GM12878 (cell line): ENCODE measurements at regions not wholly inside any gene's neighbourhood (a gene's known extent, or its start where the extent isn't known, plus 50 kb on each side); places are given as distances from the start of the nearest gene placed in this dataset.

ENCODE experiments used
- ATAC-seq: fragments of 200-7000 bp; cut with Tn5 transposase; 3 replicates; pipeline ENCODE4 v1.9.1; 2020; ENCODE audit warnings: mild to moderate bottlenecking, moderate library complexity
- BruUV-seq: library from RNA; stranded (reverse); fragments of 400-500 nt; replicated peaks from 2 replicates; lab custom pipeline; 2021; lab: Mats Ljungman, UMichigan
- CTCF ChIA-PET: fragments of 300-600 bp; sonication (Branson Sonifier 250); formaldehyde crosslinking; extraction: SDS; loops from one replicate; lab custom pipeline; 2021; ENCODE audit warnings: inconsistent platforms; lab: Yijun Ruan, JAX
- POLR2A ChIA-PET: fragments of 350-600 bp; formaldehyde crosslinking; extraction: SDS; loops from one replicate; lab custom pipeline; 2021; ENCODE audit warnings: inconsistent platforms; lab: Charles Lee
- RAD21 ChIA-PET: fragments of 300-600 bp; sonication (Branson Sonifier 250); formaldehyde crosslinking; loops from one replicate; lab custom pipeline; 2023; ENCODE audit warnings: antibody characterized with exemption; ENCODE audit not compliant: unreplicated experiment; lab: Charles Lee
- SMC1A ChIA-PET: fragments of 300-600 bp; sonication (Branson Sonifier 250); formaldehyde crosslinking; loops from one replicate; lab custom pipeline; 2023; ENCODE audit not compliant: unreplicated experiment, uncharacterized antibody; lab: Charles Lee
- DNase-seq: peaks from one replicate; pipeline ENCODE4 v3.0.0-alpha.2; 2011; ENCODE audit warnings: low read depth, low spot score
- FAIRE-seq: peaks from 3 replicates; lab custom pipeline; 2011; peaks lifted over from hg19 to GRCh38; lab: Jason Lieb, UNC
- H2AFZ ChIP-seq: 2 replicates; pipeline ENCODE4 v1.6.0; 2011; ENCODE audit warnings: low read depth, low read length, control low read depth; ENCODE audit not compliant: control insufficient read depth
- H3K27ac ChIP-seq: 2 replicates; pipeline ENCODE4 v1.5.1; 2011; ENCODE audit warnings: control low read depth; ENCODE audit not compliant: control insufficient read depth, insufficient read depth
- H3K27me3 ChIP-seq, 2 experiments: replicated peaks in 1 of 2; 2 replicates each; pipeline versions ENCODE4 v1.6.0 to v1.6.1; 2011; ENCODE audit warnings: low read length in 1 of 2; ENCODE audit not compliant: control insufficient read depth in 2 of 2, insufficient read depth in 2 of 2
- H3K36me3 ChIP-seq, 2 experiments: 2 replicates each; pipeline ENCODE4 v1.5.1; 2011; ENCODE audit warnings: low read length in 1 of 2; ENCODE audit not compliant: control insufficient read depth in 2 of 2, insufficient read depth in 2 of 2
- H3K4me1 ChIP-seq: 2 replicates; pipeline ENCODE4 v1.6.1; 2011; ENCODE audit warnings: mild to moderate bottlenecking, low read length, moderate library complexity, mixed read lengths; ENCODE audit not compliant: control insufficient read depth, insufficient read depth
- H3K4me2 ChIP-seq: 2 replicates; pipeline ENCODE4 v1.6.0; 2011; ENCODE audit warnings: control low read depth; ENCODE audit not compliant: control insufficient read depth, insufficient read depth
- H3K4me3 ChIP-seq: fragments of 200-600 bp; sonication (generic); 2 replicates; pipeline ENCODE4 v1.5.1; 2016
- H3K79me2 ChIP-seq: 2 replicates; pipeline ENCODE4 v1.6.0; 2011; ENCODE audit warnings: low read length; ENCODE audit not compliant: control insufficient read depth, insufficient read depth
- H3K9ac ChIP-seq: 2 replicates; pipeline ENCODE4 v1.8.0; 2011; ENCODE audit warnings: low read length, control low read depth, mixed read lengths; ENCODE audit not compliant: control insufficient read depth, insufficient read depth
- H3K9me3 ChIP-seq: replicated peaks from 3 replicates; pipeline ENCODE4 v1.5.1; 2011; ENCODE audit warnings: mild to moderate bottlenecking, low read length; ENCODE audit not compliant: control insufficient read depth, insufficient read depth
- H4K20me1 ChIP-seq: 2 replicates; pipeline ENCODE4 v1.6.0; 2011; ENCODE audit not compliant: control insufficient read depth, insufficient read depth
- BCL11A ChIP-seq: IDR thresholded peaks from 2 replicates; pipeline ENCODE4 v1.6.1; 2011; ENCODE audit warnings: low read depth, low read length
- HCFC1 ChIP-seq: fragments of 150-350 bp; IDR thresholded peaks from 2 replicates; pipeline ENCODE4 v1.6.1; 2014; ENCODE audit warnings: low read length
- IKZF2 ChIP-seq, 2 experiments: fragments of 450-650 bp; IDR thresholded peaks; 2 replicates each; pipeline ENCODE4 v1.6.1; 2017; ENCODE audit warnings: mild to moderate bottlenecking in 2 of 2, moderate library complexity in 2 of 2
- KAT2A ChIP-seq: conservative IDR thresholded peaks from 2 replicates; pipeline ENCODE4 v1.6.1; 2011; ENCODE audit warnings: low read depth, low read length; ENCODE audit not compliant: control insufficient read depth
- KDM1A ChIP-seq: fragments of 200-600 bp; sonication (generic); IDR thresholded peaks from 2 replicates; pipeline ENCODE4 v1.6.1; 2016; ENCODE audit warnings: borderline replicate concordance
- MTA3 ChIP-seq: IDR thresholded peaks from 2 replicates; pipeline ENCODE4 v1.6.1; 2012; ENCODE audit warnings: low read length, inconsistent platforms, borderline replicate concordance
- SMARCA5 ChIP-seq: fragments of 450-650 bp; IDR thresholded peaks from 2 replicates; pipeline ENCODE4 v1.6.1; 2017; ENCODE audit warnings: mild to moderate bottlenecking
- SPI1 ChIP-seq: IDR thresholded peaks from 2 replicates; pipeline ENCODE4 v1.6.1; 2011; ENCODE audit warnings: low read depth, mild to moderate bottlenecking, low read length, moderate library complexity, borderline replicate concordance; ENCODE audit not compliant: insufficient read depth
- SREBF1 ChIP-seq: IDR thresholded peaks from 2 replicates; pipeline ENCODE4 v1.6.1; 2012; ENCODE audit warnings: mild to moderate bottlenecking, low read length
- TCF12 ChIP-seq: IDR thresholded peaks from 2 replicates; pipeline ENCODE4 v1.6.1; 2011; ENCODE audit warnings: low read depth, mild to moderate bottlenecking, low read length
- YY1 ChIP-seq: IDR thresholded peaks from 2 replicates; pipeline ENCODE4 v1.6.1; 2011; ENCODE audit warnings: low read depth, mild to moderate bottlenecking, low read length
- ZNF622 ChIP-seq: fragments of 450-650 bp; IDR thresholded peaks from 2 replicates; pipeline ENCODE4 v1.6.1; 2017; ENCODE audit warnings: mild to moderate bottlenecking, inconsistent platforms
- WGBS: methylation state at CpG from one replicate; pipeline ENCODE4 v1.1.6; 2016; ENCODE audit warnings: low lambda C conversion rate; ENCODE audit not compliant: insufficient replicate concordance, insufficient coverage; ENCODE audit errors: missing lambda C conversion rate; 5-methylcytosine and 5-hydroxymethylcytosine counted together
- in situ Hi-C: fragments of 300-500 bp; cut with MboI; formaldehyde crosslinking; loops from 9 replicates; pipeline ENCODE4 v1.14.3; 2018; ENCODE audit warnings: mixed read lengths
- intact Hi-C: fragments of 100-400 bp; cut with micrococcal nuclease; formaldehyde crosslinking; loops from one replicate; pipeline ENCODE4 v1.14.2; 2022; ENCODE audit not compliant: unreplicated experiment
- TF ChIP-seq, protein P1 (sequence below): IDR thresholded peaks from 2 replicates; pipeline ENCODE4 v1.6.1; 2012; ENCODE audit warnings: low read depth, low read length, improper control_type of control experiment

DNA sequence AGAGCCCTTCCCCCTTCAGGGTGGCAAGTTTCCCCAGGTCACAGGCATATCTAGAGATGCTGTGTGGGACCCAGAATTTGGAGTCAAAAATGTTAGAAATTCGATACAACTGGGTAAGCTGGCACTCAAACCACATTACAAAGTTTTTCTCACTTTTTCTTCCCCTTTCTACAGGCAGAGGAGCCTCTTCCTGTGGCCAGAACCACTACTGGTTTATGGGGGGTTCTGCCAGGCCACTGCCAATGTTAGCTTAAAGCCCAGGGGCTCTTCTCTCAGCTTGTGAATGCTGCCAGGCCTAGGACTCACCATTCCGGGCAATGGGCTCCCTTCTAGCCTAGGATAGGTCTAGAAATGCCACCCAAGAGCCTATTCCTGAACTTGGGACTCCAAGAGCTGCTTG, 617.9 kb upstream of the PHF14 start:
- Histone ChIP-seq H3K4me3 (no peak overlapping the region), H3K9ac (no peak overlapping the region), H3K27me3 (no peaks in the 10 kb centered on the region), H3K9me3 (no peaks in the 10 kb centered on the region), H3K36me3 (no peaks in the 10 kb centered on the region), H3K27ac (no peak overlapping the region), H3K4me2 (no peak overlapping the region), H4K20me1 (no peaks in the 10 kb centered on the region), H2AFZ (no peak overlapping the region), H3K79me2 (no peaks in the 10 kb centered on the region), H3K4me1 (no peaks in the 10 kb centered on the region)
- in situ Hi-C loops (no loop called here), intact Hi-C loops (no loop called here)
- ChIA-PET POLR2A (no interaction called here), CTCF (no interaction called here), SMC1A (no interaction called here), RAD21 (no interaction called here)
- TF ChIP-seq MTA3 (no peak), BCL11A (no peak), IKZF2 (IDR thresholded peaks at IDR 0.05) (no peak), KAT2A (no peak), HCFC1 (no peak), ZNF622 (no peak), SMARCA5 (no peak), YY1 (no peak), KDM1A (no peak), SPI1 (no peak), SREBF1 (no peak), TCF12 (no peak)
- TF ChIP-seq, protein P1, sequence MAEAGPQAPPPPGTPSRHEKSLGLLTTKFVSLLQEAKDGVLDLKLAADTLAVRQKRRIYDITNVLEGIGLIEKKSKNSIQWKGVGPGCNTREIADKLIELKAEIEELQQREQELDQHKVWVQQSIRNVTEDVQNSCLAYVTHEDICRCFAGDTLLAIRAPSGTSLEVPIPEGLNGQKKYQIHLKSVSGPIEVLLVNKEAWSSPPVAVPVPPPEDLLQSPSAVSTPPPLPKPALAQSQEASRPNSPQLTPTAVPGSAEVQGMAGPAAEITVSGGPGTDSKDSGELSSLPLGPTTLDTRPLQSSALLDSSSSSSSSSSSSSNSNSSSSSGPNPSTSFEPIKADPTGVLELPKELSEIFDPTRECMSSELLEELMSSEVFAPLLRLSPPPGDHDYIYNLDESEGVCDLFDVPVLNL, result no peak
- ATAC-seq (no peak; the same call in 2 of the 3 replicates), FAIRE-seq (no peak), DNase-seq (no peak)
- no TSS peak for BruUV-seq
- WGBS, result 0% methylated on average over 2 of the region's 2 CpGs
